ENCODE measurements at regions not wholly inside any gene's neighbourhood (a gene's known extent, or its start where the extent isn't known, plus 50 kb on each side); places are given as distances from the start of the nearest gene placed in this dataset.
"Not testable (repeated sequence)": the region's sequence is repeated elsewhere in the genome, so short reads cannot be mapped to it uniquely, and the experiment has no call there.

GRCh38 chr7:119886007-119886406 is 387.0 kb upstream of the KCND2 start:
- intact Hi-C loops (cut with DNase I), result no loop called here

GRCh38 chr7:119886525-119886924 is 386.4 kb upstream of the KCND2 start:
- H3K4me1 ChIP-seq; H3K4me3 ChIP-seq; ATAC-seq; intact Hi-C loops (cut with DNase I); H3K27me3 ChIP-seq; H3K36me3 ChIP-seq; H3K27ac ChIP-seq; DNase-seq: not testable (repeated sequence)
- WGBS, 4 donors, result 70 to 81% (median 78%) methylated on average over 3 of the region's 3 CpGs
- peaks cover 0 to 14% (median 0%) of the 10 kb centered on the region in 12 donors for H3K9me3 ChIP-seq

More at GRCh38 chr7:119886007-119886406, 387.0 kb upstream of the KCND2 start:
- Histone ChIP-seq H3K27ac (no peak overlapping the region), H3K9me3 (peaks cover 0 to 10% (median 0%) of the 10 kb centered on the region in 12 donors), H3K4me1 (no peaks in the 10 kb centered on the region), H3K27me3 (no peaks in the 10 kb centered on the region), H3K36me3 (no peaks in the 10 kb centered on the region), H3K4me3 (no peak overlapping the region)
- 66 to 79% (median 72%) methylated on average over 3 of the region's 3 CpGs for WGBS, 4 donors
- no peak for TF ChIP-seq POLR2A (IDR thresholded peaks at IDR 0.05)
- no peak for TF ChIP-seq CTCF (IDR thresholded peaks at IDR 0.05)
- DNase-seq (no peak), ATAC-seq (no peak)

- ATAC-seq (no peak), DNase-seq (no peak)
- H3K4me3 ChIP-seq, result no peak overlapping the region
- H3K36me3 ChIP-seq, result no peaks in the 10 kb centered on the region
- H3K27me3 ChIP-seq, result no peaks in the 10 kb centered on the region
- intact Hi-C loops (cut with DNase I), result no loop called here
- H3K27ac ChIP-seq, result no peak overlapping the region
- WGBS, 4 donors, result 64 to 74% (median 70%) methylated on average over 1 of the region's 1 CpG
- H3K9me3 ChIP-seq, result peaks cover 0 to 14% (median 0%) of the 10 kb centered on the region in 12 donors
- TF ChIP-seq CTCF (IDR thresholded peaks at IDR 0.05) (no peak), POLR2A (IDR thresholded peaks at IDR 0.05) (no peak)
- H3K4me1 ChIP-seq, result no peaks in the 10 kb centered on the region
Observed at GRCh38 chr7:119888251-119888650, 384.7 kb upstream of the KCND2 start.

- WGBS, 4 donors, result 90 to 94% (median 91%) methylated on average over 12 of the region's 12 CpGs
- Histone ChIP-seq H3K27ac (no peak overlapping the region), H3K36me3 (no peaks in the 10 kb centered on the region), H3K4me3 (no peak overlapping the region), H3K4me1 (no peaks in the 10 kb centered on the region), H3K9me3 (peaks cover 0 to 7% (median 0%) of the 10 kb centered on the region in 12 donors), H3K27me3 (no peaks in the 10 kb centered on the region)
- ATAC-seq, result no peak
- TF ChIP-seq POLR2A (IDR thresholded peaks at IDR 0.05) (no peak), CTCF (IDR thresholded peaks at IDR 0.05) (no peak)
- intact Hi-C loops (cut with DNase I), result no loop called here
- DNase-seq, result no peak
Observed at GRCh38 chr7:119890631-119891030, 382.3 kb upstream of the KCND2 start.

GRCh38 chr7:119895320-119895719 is 377.7 kb upstream of the KCND2 start:
- intact Hi-C loops (cut with DNase I), result no loop called here

More at GRCh38 chr7:119895320-119895719, 377.7 kb upstream of the KCND2 start:
- no peaks in the 10 kb centered on the region for H3K36me3 ChIP-seq
- DNase-seq (no peak), ATAC-seq (no peak)
- no peak for TF ChIP-seq CTCF (IDR thresholded peaks at IDR 0.05)
- H3K27ac ChIP-seq, result no peak overlapping the region
- H3K4me3 ChIP-seq, result no peak overlapping the region
- WGBS, 4 donors, result 60 to 79% (median 71%) methylated on average over 1 of the region's 1 CpG
- H3K27me3 ChIP-seq, result no peaks in the 10 kb centered on the region
- H3K9me3 ChIP-seq, result peaks cover 0 to 11% (median 2%) of the 10 kb centered on the region in 12 donors
- no peaks in the 10 kb centered on the region for H3K4me1 ChIP-seq

Data from heart left ventricle (tissue), 16 donors.